Activated CD8-positive, alpha-beta memory T cell treated with anti-CD3 and anti-CD28 coated beads for 1 hour (primary cell): ENCODE measurements at regions not wholly inside any gene's neighbourhood (a gene's known extent, or its start where the extent isn't known, plus 50 kb on each side); places are given as distances from the start of the nearest gene placed in this dataset.

Experiments used
- DNase-seq, 2 donors: peaks; one replicate each; pipeline ENCODE4 v3.0.0-alpha.2; 2020; ENCODE audit warnings: low read depth in 1 of 2; ENCODE audit errors: extremely low read depth in 1 of 2

DNA sequence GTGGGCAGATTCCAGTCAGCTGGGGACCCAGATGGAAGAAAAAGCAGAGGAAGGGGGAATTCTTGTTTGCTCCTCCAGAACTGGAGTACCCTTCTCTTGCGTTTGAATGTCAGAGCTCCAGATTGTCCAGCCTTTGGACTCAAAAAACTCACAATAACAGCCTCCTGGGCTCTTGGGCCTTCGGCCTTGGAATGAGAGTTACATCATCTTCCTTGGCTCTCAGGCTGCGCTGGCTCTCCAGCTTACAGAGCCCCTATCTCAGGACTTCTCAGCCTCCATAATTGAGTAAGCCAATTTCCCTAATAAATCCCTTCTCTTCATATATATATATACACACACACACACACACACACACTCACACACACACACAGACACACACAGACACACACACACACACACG lies 1215.7 kb upstream of the SLC10A2 start:
- no peak for DNase-seq

DNA sequence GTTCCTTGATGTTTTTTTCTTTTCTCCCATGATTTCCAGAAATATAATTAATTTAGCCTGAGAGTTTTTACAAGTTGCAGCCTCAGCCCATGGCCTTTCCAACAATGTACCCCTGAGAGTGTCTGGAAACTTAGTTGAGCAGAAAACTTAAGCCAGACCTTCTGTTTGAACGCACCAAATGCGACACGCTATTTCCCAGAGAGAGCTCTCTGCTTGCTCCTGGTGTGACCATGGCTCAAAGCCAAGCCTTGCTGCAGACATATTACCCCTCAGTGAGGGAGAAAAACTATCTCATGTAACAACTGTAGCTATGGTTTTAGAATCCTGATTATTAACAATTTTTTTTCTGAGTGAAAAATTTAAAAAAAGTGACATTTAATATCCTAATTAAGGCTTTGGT lies 1204.5 kb upstream of the SLC10A2 start:
- DNase-seq = no peak

DNA sequence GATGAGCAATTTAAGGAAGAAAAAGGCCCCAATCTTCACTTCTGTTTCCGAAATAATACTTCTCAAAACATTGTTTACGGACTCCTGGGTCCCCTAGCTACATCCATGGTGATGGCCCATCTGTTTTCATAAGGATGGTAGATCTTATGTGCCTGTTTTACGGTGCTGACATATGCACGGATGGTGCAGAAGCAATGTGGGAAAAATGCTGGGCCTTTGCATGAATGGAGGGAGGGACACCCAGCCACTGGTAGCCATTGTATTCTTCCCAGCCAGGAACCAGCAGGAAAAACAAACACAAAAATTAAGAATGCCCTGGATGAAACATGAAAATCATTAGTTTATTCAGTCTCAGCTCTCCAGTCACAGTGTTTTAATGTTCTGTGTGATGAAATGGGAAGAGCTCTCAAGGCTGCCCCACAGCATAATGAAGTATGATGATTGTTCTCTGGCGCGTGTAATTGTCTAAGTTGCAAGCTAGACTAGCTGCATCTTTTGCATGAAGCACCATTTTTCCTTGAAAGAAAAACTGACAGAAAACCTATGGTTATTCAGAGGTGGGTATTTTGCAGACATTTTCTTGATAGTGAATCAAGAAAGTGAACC lies 1201.1 kb upstream of the SLC10A2 start:
- no peak for DNase-seq

DNA sequence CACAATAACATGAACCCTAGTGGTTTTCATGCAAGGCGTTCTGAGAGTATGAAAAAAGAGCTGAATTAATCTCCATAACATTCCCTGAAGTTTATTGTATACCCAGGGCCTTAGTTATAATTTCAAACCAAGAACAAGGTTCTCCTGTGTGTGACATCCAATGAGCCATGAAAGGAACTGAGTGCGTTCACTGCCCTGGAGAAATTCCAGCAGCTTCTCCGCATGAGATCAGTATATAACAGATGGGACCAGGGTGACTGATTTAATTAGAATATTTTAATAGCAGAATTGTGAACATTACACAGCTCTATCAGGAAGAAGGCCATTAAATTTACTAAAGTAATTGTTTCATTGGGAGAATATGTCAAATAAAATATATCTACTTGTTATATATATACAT lies 1190.5 kb upstream of the SLC10A2 start:
- DNase-seq = no peak

- DNase-seq = no peak
Observed at GRCh38 chr13:104253063-104253680, 1187.0 kb upstream of the SLC10A2 start.

GRCh38 chr13:104251931-104252330 lies 1185.7 kb upstream of the SLC10A2 start:
- no peak for DNase-seq

DNA sequence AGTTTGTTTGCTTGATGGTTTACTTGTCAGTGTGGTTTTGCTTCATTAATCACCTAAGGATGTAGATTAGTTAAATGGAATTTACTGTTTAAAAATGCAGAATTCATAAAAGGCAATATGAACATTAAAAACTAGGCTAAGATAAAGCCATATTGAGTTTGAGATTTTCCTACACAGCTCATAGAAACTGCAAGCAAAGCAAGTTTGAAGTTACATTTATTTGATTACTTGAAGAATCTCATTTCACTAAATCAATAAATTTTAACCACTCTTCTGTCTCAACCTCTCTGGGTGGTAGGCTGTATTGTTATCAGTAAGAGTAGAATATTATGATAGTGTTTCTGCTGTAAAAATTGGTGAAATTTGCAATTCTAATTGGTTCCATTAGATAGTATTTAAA lies 1180.7 kb upstream of the SLC10A2 start:
- DNase-seq = no peak

- DNase-seq = no peak
Observed at GRCh38 chr13:104206450-104207044, 1140.3 kb upstream of the SLC10A2 start.

DNA sequence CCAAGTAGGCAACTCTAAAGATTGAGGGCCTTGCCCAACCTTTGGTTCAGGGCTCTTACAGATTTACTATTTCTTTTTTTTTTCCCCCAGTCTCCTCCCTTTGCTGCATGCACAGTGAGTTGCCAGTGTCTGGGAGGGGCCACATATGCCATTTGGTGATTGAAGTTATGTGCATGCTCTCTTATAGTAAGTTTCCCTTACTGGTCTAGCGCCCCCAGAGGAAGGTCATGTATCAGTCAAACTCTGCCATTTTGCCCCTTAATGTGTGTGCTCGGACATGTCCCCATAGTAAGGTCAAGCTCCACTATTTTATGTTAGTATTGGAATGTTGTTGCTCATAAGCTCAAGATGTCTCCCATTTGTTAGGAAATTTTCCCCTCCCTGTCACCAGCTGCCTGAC lies 1138.0 kb upstream of the SLC10A2 start:
- no peak for DNase-seq

DNA sequence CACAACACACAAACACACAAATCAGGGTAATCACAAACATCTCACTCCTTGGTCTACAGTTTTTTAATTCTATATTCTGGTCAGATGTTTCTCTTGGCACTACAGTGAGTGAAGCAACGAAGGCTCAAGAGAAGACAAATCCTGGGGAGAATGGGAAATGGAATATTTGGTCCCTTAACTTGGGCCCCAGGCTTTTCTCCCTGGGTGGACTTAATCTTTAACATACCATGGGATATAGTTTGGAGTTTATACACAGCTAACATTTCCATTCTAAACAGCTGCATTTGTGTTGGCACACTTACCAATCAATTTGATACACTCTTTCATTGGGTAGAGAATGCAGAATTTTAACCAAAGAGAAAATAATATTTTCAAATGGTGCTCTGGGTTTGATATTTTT lies 1132.6 kb upstream of the SLC10A2 start:
- no peak for DNase-seq

DNA sequence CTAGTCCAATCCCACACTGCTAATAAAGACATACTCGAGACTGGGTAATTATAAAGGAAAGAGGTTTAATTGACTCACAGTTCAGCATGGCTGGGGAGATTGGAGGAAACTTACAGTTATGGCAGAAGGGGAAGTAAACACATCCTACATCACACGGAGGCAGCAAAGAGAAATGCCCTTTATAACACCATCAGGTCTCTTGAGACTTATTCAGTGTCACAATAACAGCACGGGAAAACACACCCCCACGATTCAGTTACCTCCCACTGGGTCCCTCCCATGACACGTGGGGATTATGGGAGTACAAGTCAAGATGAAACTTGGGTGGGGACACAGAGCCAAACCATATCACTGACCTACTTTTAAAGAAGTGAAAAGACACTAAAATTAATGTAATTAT lies 1130.4 kb upstream of the SLC10A2 start:
- no peak for DNase-seq

DNA sequence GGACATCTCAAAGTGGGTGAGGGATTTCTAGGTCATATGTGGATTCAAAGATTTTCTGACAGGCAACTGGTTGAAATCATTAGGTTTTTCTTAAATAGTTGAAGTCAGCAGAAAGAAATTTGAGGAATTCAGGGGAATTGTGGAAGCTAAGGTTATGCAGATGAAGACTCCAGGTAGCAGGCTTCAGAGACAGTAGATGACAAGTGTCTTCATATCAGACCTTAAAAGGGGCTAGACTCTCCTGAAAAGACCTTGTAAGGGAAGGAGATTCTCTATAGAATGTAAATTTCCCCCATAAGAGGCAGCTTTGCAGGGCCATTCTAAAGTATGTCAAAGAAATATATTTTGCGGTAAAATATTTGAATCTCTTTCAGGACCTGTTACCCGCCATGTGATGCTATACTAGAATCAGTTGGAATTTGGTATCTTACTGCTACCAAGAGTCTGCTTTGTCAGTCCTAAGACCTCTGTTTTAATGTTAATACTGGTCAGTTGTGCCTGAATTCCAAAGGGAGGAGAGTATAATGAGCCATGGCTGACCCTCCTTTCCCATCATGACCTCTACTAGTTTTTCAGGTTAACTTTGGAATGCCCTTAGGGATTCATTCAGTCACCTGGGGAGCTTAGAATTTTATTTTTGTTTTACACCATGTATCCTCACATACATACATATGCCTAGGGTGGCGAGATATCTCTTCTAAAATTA lies 1115.5 kb upstream of the SLC10A2 start:
- no peak for DNase-seq

GRCh38 chr13:104170980-104171555 lies 1104.9 kb upstream of the SLC10A2 start:
- DNase-seq = no peak

- no peak for DNase-seq
Observed at GRCh38 chr13:104163866-104164630, 1097.8 kb upstream of the SLC10A2 start.

GRCh38 chr13:104160536-104160935 lies 1094.3 kb upstream of the SLC10A2 start:
- no peak for DNase-seq

DNA sequence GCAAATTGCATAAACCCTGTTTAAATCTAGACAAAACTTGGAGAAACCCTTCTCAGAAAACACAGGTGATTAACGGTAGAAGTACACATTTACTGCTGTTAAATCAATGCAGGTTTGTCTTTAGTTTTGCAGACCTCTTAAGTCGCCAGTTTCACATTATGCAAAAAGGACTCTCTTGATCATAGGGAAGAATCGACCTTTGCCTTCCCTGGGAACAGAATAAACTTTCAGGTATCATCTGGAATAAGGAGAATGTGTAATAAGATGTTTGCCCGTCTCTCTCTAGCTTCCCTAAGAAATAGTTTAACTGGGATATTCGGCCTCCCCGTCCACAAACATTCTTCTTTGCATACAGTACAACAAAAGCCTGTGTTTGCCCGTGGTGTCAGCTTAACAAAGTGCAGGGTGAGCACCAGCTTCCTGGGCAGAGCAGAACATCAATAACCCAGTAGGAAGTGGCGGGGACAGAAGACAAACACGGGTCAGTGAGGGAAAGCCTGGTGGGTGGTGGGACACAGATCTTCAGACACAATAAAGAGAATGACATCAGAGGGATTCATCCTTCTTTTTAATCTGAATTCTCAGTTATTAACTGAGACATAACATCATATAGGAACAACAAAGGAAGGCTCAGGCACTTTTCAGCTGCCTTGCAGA lies 1077.7 kb upstream of the SLC10A2 start:
- no peak for DNase-seq

GRCh38 chr13:104140552-104140951 lies 1074.3 kb upstream of the SLC10A2 start:
- DNase-seq = no peak

- DNase-seq = no peak
Observed at GRCh38 chr13:104137416-104137815, 1071.2 kb upstream of the SLC10A2 start.

DNA sequence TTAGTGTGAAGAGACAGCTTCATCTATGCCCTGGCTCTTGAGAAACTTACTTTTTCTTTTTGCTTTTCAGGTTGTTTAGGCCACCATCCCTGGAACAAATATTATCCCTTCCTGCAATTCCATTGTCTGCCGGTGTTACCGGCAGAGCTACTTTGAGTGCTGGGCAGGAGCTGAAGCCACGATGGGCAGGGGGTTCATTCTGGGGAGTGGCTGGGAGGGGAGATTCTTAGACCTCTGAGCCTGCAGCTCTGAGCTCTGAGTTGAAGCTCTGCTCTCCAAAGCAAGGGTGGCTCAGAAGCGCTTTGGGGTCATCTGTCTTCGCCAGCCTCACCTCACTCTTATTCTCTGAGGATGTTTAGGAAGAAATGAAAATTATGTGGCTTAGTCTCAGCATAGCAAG lies 1066.6 kb upstream of the SLC10A2 start:
- DNase-seq = no peak

- DNase-seq = no peak
Observed at GRCh38 chr13:104114101-104114500, 1047.9 kb upstream of the SLC10A2 start.
